ENCODE measurements at regions not wholly inside any gene's neighbourhood (a gene's known extent, or its start where the extent isn't known, plus 50 kb on each side); places are given as distances from the start of the nearest gene placed in this dataset.

- DNase-seq (ENCODE audit: low spot score) = no peak
- TF ChIP-seq, protein P1, sequence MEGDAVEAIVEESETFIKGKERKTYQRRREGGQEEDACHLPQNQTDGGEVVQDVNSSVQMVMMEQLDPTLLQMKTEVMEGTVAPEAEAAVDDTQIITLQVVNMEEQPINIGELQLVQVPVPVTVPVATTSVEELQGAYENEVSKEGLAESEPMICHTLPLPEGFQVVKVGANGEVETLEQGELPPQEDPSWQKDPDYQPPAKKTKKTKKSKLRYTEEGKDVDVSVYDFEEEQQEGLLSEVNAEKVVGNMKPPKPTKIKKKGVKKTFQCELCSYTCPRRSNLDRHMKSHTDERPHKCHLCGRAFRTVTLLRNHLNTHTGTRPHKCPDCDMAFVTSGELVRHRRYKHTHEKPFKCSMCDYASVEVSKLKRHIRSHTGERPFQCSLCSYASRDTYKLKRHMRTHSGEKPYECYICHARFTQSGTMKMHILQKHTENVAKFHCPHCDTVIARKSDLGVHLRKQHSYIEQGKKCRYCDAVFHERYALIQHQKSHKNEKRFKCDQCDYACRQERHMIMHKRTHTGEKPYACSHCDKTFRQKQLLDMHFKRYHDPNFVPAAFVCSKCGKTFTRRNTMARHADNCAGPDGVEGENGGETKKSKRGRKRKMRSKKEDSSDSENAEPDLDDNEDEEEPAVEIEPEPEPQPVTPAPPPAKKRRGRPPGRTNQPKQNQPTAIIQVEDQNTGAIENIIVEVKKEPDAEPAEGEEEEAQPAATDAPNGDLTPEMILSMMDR (IDR thresholded peaks at IDR 0.05; ENCODE audit: extremely low read depth, missing control alignments) = no peak
These were observed 199.9 kb downstream of the GATA3 start for GRCh38 chr10:8254350-8254749.

DNA sequence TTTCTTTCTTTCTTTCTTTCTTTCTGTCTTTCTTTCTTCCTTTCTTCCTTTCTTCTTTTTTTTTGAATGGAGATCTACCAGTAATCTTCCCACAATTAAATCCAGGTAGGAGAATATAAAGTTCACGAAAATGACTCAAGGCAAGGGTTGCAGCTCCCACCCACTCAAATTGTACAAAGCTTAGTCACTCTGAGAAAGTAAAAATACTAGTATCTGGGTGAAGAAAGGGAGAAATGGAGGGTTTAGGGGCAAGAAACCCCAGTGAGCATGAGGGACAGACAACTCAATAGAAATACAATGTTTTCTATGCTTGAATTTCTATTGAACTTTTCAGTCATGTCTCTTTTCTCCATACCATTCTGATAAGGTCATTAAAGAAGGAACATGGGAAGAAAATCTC lies 200.8 kb downstream of the GATA3 start:
- DNase-seq (ENCODE audit: low spot score) = no peak
- TF ChIP-seq, protein P1 (IDR thresholded peaks at IDR 0.05; ENCODE audit: extremely low read depth, missing control alignments) = no peak

DNA sequence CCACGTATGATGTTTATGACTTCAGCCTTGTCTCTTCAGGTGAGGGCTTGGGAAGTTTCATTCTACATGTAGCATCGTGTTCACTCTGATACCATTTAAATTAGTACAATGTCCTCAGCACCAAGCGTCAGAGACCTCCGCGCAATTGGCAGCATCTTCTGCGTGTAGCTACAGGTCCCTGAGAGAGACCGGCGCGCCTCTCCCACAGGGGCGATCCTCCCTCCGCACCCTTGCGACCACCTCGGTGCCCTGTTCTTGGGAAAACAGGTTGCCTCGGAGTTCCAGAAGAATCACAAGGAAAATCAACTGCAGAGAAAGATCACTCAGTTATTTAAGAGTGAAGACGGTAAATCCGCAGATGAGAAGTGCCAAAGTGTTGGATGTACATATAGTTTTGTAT lies 206.2 kb downstream of the GATA3 start:
- TF ChIP-seq, protein P1 (IDR thresholded peaks at IDR 0.05; ENCODE audit: extremely low read depth, missing control alignments) = no peak

DNA sequence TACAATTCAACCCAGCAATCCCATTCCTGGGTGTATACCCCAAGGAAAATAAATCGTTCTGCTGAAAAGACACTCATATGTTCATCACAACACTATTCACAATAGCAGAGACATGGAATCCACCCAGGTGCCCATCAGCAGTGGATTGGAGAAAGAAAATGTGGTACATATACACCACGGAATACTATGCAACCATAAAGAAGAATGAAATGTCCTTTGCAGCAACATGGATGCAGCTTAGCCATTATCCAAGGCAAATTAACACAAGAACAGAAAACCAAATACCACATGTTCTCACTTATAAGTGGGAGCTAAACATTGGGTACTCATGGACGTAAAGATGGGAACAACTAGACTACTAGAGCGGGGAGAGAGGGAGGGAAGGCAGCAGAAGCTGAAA lies 207.8 kb downstream of the GATA3 start:
- no peak for DNase-seq (ENCODE audit: low spot score)
- TF ChIP-seq, protein P1 (IDR thresholded peaks at IDR 0.05; ENCODE audit: extremely low read depth, missing control alignments) = no peak

More for the DNA sequence above, 206.2 kb downstream of the GATA3 start:
- DNase-seq (ENCODE audit: low spot score) = no peak

- no peak for DNase-seq (ENCODE audit: low spot score)
- TF ChIP-seq, protein P1 (IDR thresholded peaks at IDR 0.05; ENCODE audit: extremely low read depth, missing control alignments) = no peak
These were observed 215.5 kb downstream of the GATA3 start for GRCh38 chr10:8269976-8270375.

- TF ChIP-seq, protein P1 (IDR thresholded peaks at IDR 0.05; ENCODE audit: extremely low read depth, missing control alignments) = no peak
- DNase-seq (ENCODE audit: low spot score) = no peak
These were observed 218.4 kb downstream of the GATA3 start for GRCh38 chr10:8272794-8273425.

- TF ChIP-seq, protein P1 (IDR thresholded peaks at IDR 0.05; ENCODE audit: extremely low read depth, missing control alignments) = no peak
- DNase-seq (ENCODE audit: low spot score) = no peak
These were observed 219.3 kb downstream of the GATA3 start for GRCh38 chr10:8273749-8274148.

Measured in GM20000 (cell line).